HG02852 (cell line): ENCODE measurements at regions not wholly inside any gene's neighbourhood (a gene's known extent, or its start where the extent isn't known, plus 50 kb on each side); places are given as distances from the start of the nearest gene placed in this dataset.
"Not testable (repeated sequence)": the region's sequence is repeated elsewhere in the genome, so short reads cannot be mapped to it uniquely, and the experiment has no call there.

ENCODE experiments used
- ATAC-seq: cut with Tn5 transposase; IDR thresholded peaks from one replicate; pipeline ENCODE4 v1.9.1; 2021; ENCODE audit warnings: mild to moderate bottlenecking, moderate library complexity; ENCODE audit not compliant: unreplicated experiment

GRCh38 chr6:22738194-22738593 is 168.8 kb downstream of the HDGFL1 start:
- ATAC-seq, result no peak

GRCh38 chr6:22747571-22747970 is 178.2 kb downstream of the HDGFL1 start:
- ATAC-seq, result no peak

- no peak for ATAC-seq
These were observed 179.3 kb downstream of the HDGFL1 start for GRCh38 chr6:22748681-22749080.

GRCh38 chr6:22749696-22750095 is 180.3 kb downstream of the HDGFL1 start:
- ATAC-seq, result no peak

- no peak for ATAC-seq
These were observed 181.9 kb downstream of the HDGFL1 start for GRCh38 chr6:22751223-22751622.

GRCh38 chr6:22752522-22752921 is 183.2 kb downstream of the HDGFL1 start:
- ATAC-seq, result no peak

GRCh38 chr6:22754061-22754460 is 184.7 kb downstream of the HDGFL1 start:
- no peak for ATAC-seq

GRCh38 chr6:22755605-22756004 is 186.2 kb downstream of the HDGFL1 start:
- no peak for ATAC-seq

GRCh38 chr6:22756365-22756764 is 187.0 kb downstream of the HDGFL1 start:
- ATAC-seq, result no peak

GRCh38 chr6:22764496-22764895 is 195.1 kb downstream of the HDGFL1 start:
- ATAC-seq, result no peak

- ATAC-seq, result no peak
These were observed 195.6 kb downstream of the HDGFL1 start for GRCh38 chr6:22765015-22765414.

- no peak for ATAC-seq
These were observed 197.6 kb downstream of the HDGFL1 start for GRCh38 chr6:22766979-22767378.

- no peak for ATAC-seq
These were observed 200.7 kb downstream of the HDGFL1 start for GRCh38 chr6:22770054-22770453.

GRCh38 chr6:22774129-22774528 is 204.8 kb downstream of the HDGFL1 start:
- no peak for ATAC-seq

- not testable (repeated sequence) for ATAC-seq
These were observed 209.1 kb downstream of the HDGFL1 start for GRCh38 chr6:22778438-22778837.

GRCh38 chr6:22779062-22779461 is 209.7 kb downstream of the HDGFL1 start:
- ATAC-seq, result no peak

GRCh38 chr6:22783931-22784330 is 214.6 kb downstream of the HDGFL1 start:
- no peak for ATAC-seq

GRCh38 chr6:22784601-22785410 is 215.4 kb downstream of the HDGFL1 start:
- ATAC-seq, result no peak

GRCh38 chr6:22788038-22788437 is 218.7 kb downstream of the HDGFL1 start:
- ATAC-seq, result no peak

GRCh38 chr6:22789315-22789714 is 219.9 kb downstream of the HDGFL1 start:
- ATAC-seq, result no peak

- no peak for ATAC-seq
These were observed 225.5 kb downstream of the HDGFL1 start for GRCh38 chr6:22794844-22795243.

GRCh38 chr6:22800451-22800850 is 231.1 kb downstream of the HDGFL1 start:
- no peak for ATAC-seq

GRCh38 chr6:22801831-22802230 is 232.5 kb downstream of the HDGFL1 start:
- no peak for ATAC-seq
